ENCODE measurements at regions not wholly inside any gene's neighbourhood (a gene's known extent, or its start where the extent isn't known, plus 50 kb on each side); places are given as distances from the start of the nearest gene placed in this dataset.

- H3K4me3 ChIP-seq (replicated peaks; ENCODE audit: low read depth, low read length) = no peak overlapping the region
- TF ChIP-seq CTCF (IDR thresholded peaks at IDR 0.05; ENCODE audit: low read length, missing control alignments) = no peak
- no peak for DNase-seq (ENCODE audit: low read depth)
These were observed 162.0 kb upstream of the GUCY1A2 start for GRCh38 chr11:107180236-107180635.

- DNase-seq (ENCODE audit: low read depth) = no peak
- TF ChIP-seq CTCF (IDR thresholded peaks at IDR 0.05; ENCODE audit: low read length, missing control alignments) = no peak
These were observed 161.6 kb upstream of the GUCY1A2 start for GRCh38 chr11:107179829-107180228.

GRCh38 chr11:107177106-107177477 lies 158.8 kb upstream of the GUCY1A2 start:
- DNase-seq (ENCODE audit: low read depth) = no peak
- H3K4me3 ChIP-seq (replicated peaks; ENCODE audit: low read depth, low read length) = no peak overlapping the region
- no peak for TF ChIP-seq CTCF (IDR thresholded peaks at IDR 0.05; ENCODE audit: low read length, missing control alignments)

More at GRCh38 chr11:107179829-107180228, 161.6 kb upstream of the GUCY1A2 start:
- H3K4me3 ChIP-seq (replicated peaks; ENCODE audit: low read depth, low read length) = no peak overlapping the region

DNA sequence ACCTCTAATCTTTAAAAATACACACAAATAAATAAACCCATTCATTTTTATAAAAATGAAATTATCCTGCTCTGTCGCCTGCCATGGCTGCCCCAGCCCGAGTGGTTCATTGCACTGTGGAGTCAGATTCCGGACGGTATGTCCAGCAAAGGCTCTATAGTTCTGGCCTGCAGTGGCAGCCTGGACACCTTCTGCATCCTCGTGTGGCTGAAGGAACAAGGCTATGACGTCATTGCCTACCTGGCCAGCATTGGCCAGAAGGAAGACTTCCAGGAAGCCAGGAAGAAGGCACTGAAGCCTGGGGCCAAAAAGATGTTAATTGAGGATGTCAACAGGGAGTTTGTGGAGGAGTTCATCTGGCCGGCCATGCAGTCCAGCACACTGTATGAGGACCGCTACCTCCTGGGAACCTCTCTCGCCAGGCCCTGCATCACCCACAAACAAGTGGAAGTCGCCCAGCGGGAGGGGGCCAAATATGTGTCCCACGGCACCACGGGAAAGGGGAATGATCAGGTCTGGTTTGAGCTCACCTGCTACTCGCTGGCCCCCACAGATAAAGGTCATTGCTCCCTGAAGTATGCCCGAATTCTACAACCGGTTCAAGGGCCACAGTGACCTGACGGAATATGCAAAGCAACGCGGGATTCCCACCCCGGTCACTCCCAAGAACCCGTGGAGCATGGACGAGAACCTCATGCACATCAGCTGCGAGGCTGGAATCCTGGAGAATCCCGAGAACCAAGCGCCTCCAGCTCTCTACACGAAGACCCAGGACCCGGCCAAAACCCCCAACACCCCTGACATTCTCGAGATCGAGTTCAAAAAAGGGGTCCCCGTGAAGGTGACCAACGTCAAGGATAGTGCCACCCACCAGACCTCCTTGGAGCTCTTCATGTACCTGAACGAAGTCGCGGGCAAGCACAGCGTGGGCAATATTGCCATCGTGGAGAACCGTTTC lies 158.2 kb upstream of the GUCY1A2 start:
- no peak overlapping the region for H3K4me3 ChIP-seq (replicated peaks; ENCODE audit: low read depth, low read length)
- no peak for TF ChIP-seq CTCF (IDR thresholded peaks at IDR 0.05; ENCODE audit: low read length, missing control alignments)
- DNase-seq (ENCODE audit: low read depth) = no peak

DNA sequence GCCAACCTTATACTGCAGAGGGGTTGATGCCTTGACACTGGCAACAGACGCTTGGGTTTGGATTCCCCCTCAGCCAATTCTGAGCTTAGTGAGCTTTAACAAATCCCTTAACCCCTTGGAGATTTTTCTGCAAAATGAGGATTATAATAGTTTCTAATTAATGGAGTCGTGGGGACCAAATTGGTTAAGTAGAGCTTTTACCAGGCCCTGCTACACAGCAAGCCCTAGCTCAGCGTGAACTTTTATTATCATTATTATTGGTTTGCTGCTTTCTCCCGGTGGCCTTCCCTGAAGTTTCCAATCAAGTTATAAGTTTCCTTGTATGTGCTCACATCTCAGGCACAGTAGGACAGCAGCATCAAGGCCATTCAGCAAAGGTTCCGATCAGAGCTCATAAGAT lies 156.6 kb upstream of the GUCY1A2 start:
- H3K4me3 ChIP-seq (replicated peaks; ENCODE audit: low read depth, low read length) = no peak overlapping the region
- no peak for DNase-seq (ENCODE audit: low read depth)
- TF ChIP-seq CTCF (IDR thresholded peaks at IDR 0.05; ENCODE audit: low read length, missing control alignments) = no peak

DNA sequence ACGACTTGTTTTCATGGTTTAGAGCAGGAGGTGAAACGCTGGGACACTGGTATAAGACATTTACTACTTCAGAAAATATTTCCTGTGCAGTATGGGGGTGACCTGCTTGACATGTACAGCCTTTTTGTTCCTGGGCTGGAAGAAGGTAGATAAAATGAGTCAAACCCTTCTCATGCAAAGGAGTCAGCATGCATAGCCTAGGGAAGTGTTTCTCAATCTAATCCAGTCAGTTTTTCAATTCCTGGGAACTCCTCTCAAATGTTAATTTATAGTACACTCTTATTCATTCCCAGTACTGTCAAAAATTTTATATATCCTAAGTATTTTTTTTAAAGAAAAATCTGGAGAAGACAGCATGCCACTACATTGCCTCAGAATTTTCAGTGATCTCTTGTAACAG lies 154.7 kb upstream of the GUCY1A2 start:
- no peak overlapping the region for H3K4me3 ChIP-seq (replicated peaks; ENCODE audit: low read depth, low read length)
- no peak for TF ChIP-seq CTCF (IDR thresholded peaks at IDR 0.05; ENCODE audit: low read length, missing control alignments)
- DNase-seq (ENCODE audit: low read depth) = no peak

DNA sequence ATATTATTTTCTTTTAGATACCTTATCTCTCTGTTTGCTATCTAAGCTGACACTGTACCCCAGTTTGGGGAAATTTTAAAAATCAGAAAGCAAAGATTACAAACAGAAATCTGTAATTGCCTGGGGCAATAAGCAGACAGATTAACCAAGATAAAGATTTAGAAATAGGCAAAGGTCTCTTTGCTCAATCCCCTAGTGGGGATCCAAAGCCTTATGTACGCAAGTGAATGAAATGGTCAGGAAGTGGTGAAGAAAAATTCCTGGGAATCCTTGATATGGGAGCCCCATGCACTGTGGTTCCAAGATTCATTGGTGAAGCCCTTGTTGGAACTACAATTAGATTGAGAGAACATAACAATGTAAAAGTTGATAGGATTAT lies 139.5 kb upstream of the GUCY1A2 start:
- DNase-seq (ENCODE audit: low read depth) = no peak
- no peak overlapping the region for H3K4me3 ChIP-seq (replicated peaks; ENCODE audit: low read depth, low read length)

More for the DNA sequence above, 139.5 kb upstream of the GUCY1A2 start:
- TF ChIP-seq CTCF (IDR thresholded peaks at IDR 0.05; ENCODE audit: low read length, missing control alignments) = no peak

All from fibroblast of pulmonary artery (primary cell).